GM12875 (cell line): ENCODE measurements at regions not wholly inside any gene's neighbourhood (a gene's known extent, or its start where the extent isn't known, plus 50 kb on each side); places are given as distances from the start of the nearest gene placed in this dataset.

Source experiments
- H3K4me3 ChIP-seq: one replicate; pipeline ENCODE4 v1.5.1; 2011; ENCODE audit warnings: low read depth, low read length, control low read depth
- CTCF ChIP-seq: IDR thresholded peaks from 2 replicates; pipeline ENCODE4 v1.5.1; 2011; ENCODE audit warnings: low read depth, mild to moderate bottlenecking, control low read depth, inconsistent platforms, low read length, moderate library complexity, borderline replicate concordance; ENCODE audit not compliant: insufficient read depth

GRCh38 chr15:61685534-61685933, 374.7 kb downstream of the VPS13C start:
- no peak overlapping the region for H3K4me3 ChIP-seq
- no peak for TF ChIP-seq CTCF

- H3K4me3 ChIP-seq = no peak overlapping the region
- TF ChIP-seq CTCF = no peak
These were observed 375.3 kb downstream of the VPS13C start for GRCh38 chr15:61684749-61685467.

GRCh38 chr15:61682891-61683735, 377.1 kb downstream of the VPS13C start:
- no peak for TF ChIP-seq CTCF
- no peak overlapping the region for H3K4me3 ChIP-seq

- H3K4me3 ChIP-seq = no peak overlapping the region
- no peak for TF ChIP-seq CTCF
These were observed 378.6 kb downstream of the VPS13C start for GRCh38 chr15:61681676-61682075.

GRCh38 chr15:61681038-61681418, 379.2 kb downstream of the VPS13C start:
- no peak for TF ChIP-seq CTCF
- H3K4me3 ChIP-seq = no peak overlapping the region

GRCh38 chr15:61680260-61681037, 379.8 kb downstream of the VPS13C start:
- no peak overlapping the region for H3K4me3 ChIP-seq
- no peak for TF ChIP-seq CTCF
